Prostate gland (tissue), 2 donors: ENCODE measurements at regions not wholly inside any gene's neighbourhood (a gene's known extent, or its start where the extent isn't known, plus 50 kb on each side); places are given as distances from the start of the nearest gene placed in this dataset.

Experiments
- DNase-seq: peaks from one replicate; pipeline ENCODE4 v3.0.0-alpha.2; 2019; ENCODE audit warnings: low spot score
- H3K27ac ChIP-seq, 2 donors: fragments of 200-600 bp; sonication (generic); 2 replicates each; pipeline ENCODE4 v1.5.1; 2017 to 2019
- H3K27me3 ChIP-seq: fragments of 200-600 bp; sonication (generic); replicated peaks from 2 replicates; pipeline ENCODE4 v1.5.1; 2019; ENCODE audit not compliant: insufficient read depth
- H3K36me3 ChIP-seq, 2 donors: fragments of 200-600 bp; sonication (generic); 1 replicate in 1 of 2; 2 replicates in 1 of 2; pipeline versions ENCODE4 v1.5.1 to v1.8.1; 2017 to 2019
- H3K4me1 ChIP-seq: fragments of 200-600 bp; sonication (generic); replicated peaks from 2 replicates; pipeline ENCODE4 v1.5.1; 2019
- H3K4me3 ChIP-seq, 2 donors: fragments of 200-600 bp; sonication (generic); 2 replicates each; pipeline ENCODE4 v1.5.1; 2017 to 2019
- H3K9me3 ChIP-seq: fragments of 200-600 bp; sonication (generic); 2 replicates; pipeline ENCODE4 v1.5.1; 2017
- POLR2A ChIP-seq: fragments of 450-650 bp; IDR thresholded peaks from one replicate; pipeline ENCODE4 v1.6.1; 2016; ENCODE audit warnings: antibody characterized with exemption, mild to moderate bottlenecking
- POLR2AphosphoS5 ChIP-seq: sonication (generic); formaldehyde crosslinking; IDR thresholded peaks from one replicate; pipeline ENCODE4 v1.6.1; 2017; ENCODE audit warnings: antibody characterized with exemption
- WGBS: methylation state at CpG from one replicate; pipeline ENCODE4 v1.1.5; 2018; 5-methylcytosine and 5-hydroxymethylcytosine counted together
- intact Hi-C: fragments of 100-400 bp; cut with DNase I; formaldehyde crosslinking; loops from one replicate; pipeline ENCODE4 v1.14.2; 2022
- TF ChIP-seq, protein P1 (sequence below), 4 experiments: fragments of 200-600 bp in 2 of 4; fragments of 450-650 bp in 2 of 4; sonication (generic) in 2 of 4; IDR thresholded peaks; 1 replicate in 3 of 4; 2 replicates in 1 of 4; pipeline ENCODE4 v1.5.1; 2016 to 2019; ENCODE audit warnings: antibody characterized with exemption in 4 of 4, mild to moderate bottlenecking in 2 of 4, moderate library complexity in 2 of 4

DNA sequence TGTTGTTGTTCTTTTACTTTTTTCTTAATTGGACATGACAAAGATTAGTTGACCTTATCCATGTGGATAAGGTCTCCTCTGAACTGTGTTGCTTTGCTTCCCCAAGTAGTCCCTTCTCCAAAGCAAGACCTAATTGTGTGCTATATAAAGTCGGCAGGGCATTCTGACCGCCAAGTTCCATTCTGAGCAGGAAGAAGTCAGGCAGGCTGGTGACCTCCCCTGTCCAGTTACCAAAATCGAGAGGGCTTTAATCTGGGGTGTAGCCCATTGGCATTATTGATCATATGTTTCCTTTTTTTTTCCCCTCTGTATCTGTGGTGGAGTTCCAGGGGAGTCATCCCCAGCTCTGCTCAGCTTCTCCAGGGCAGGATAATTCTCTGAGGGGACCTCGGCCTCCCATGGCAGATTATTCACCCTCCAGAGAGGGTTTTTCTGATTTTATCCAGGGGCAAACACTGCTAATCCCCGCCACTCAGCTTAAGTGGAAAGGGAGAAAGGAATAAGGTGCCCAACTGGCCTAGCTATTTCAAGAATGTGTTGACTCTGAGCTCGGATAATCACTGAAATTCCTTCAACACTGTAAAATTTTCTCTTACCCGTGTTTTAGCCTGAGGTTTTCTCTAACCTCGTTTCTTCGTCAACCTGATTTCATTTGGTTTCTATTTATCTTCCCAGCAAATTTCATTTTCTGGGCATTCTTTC, 71.8 kb upstream of the L3MBTL3 start:
- Histone ChIP-seq H3K9me3 (no peaks in the 10 kb centered on the region), H3K27me3 (no peaks in the 10 kb centered on the region), H3K4me1 (no peaks in the 10 kb centered on the region), H3K27ac (no peak overlapping the region), H3K36me3 (no peaks in the 10 kb centered on the region), H3K4me3 (no peak overlapping the region)
- no peak for DNase-seq
- WGBS = 67% methylated on average over 9 of the region's 9 CpGs
- TF ChIP-seq POLR2AphosphoS5 (no peak), POLR2A (no peak)
- TF ChIP-seq, protein P1, sequence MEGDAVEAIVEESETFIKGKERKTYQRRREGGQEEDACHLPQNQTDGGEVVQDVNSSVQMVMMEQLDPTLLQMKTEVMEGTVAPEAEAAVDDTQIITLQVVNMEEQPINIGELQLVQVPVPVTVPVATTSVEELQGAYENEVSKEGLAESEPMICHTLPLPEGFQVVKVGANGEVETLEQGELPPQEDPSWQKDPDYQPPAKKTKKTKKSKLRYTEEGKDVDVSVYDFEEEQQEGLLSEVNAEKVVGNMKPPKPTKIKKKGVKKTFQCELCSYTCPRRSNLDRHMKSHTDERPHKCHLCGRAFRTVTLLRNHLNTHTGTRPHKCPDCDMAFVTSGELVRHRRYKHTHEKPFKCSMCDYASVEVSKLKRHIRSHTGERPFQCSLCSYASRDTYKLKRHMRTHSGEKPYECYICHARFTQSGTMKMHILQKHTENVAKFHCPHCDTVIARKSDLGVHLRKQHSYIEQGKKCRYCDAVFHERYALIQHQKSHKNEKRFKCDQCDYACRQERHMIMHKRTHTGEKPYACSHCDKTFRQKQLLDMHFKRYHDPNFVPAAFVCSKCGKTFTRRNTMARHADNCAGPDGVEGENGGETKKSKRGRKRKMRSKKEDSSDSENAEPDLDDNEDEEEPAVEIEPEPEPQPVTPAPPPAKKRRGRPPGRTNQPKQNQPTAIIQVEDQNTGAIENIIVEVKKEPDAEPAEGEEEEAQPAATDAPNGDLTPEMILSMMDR (IDR thresholded peaks at IDR 0.05) = no peak
- intact Hi-C loops = no loop called here

DNA sequence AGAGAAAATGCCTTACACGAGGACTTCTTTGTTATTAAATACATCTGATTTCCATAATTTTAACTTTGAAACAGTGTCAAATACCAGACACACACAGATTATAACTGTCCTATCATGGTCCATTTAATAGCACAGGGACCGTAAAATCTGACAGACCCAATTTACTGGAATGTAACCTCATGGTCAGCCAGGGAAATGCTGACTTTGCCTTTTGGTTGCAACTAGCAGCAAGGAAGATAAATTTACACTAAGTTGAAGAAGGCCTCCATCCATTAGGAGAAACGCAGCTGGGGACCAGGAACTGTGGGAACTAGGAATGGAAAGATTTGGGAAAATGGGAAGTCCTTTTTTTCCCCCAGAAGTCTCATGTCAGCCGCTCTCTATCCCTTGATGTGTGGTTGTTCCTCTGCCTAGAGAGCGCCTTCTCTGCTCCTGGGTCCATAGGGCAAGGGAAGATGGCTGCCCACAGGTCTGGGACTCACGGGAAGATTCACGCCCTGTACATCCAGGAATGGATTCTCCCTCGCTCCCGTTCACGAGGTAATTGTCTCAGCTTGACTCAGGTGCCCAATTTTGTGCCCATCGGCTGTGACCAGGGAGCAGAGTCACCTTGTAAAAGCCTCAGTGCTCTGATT, 74.6 kb upstream of the L3MBTL3 start:
- Histone ChIP-seq H3K27ac (no peak overlapping the region), H3K4me1 (no peaks in the 10 kb centered on the region), H3K4me3 (no peak overlapping the region), H3K27me3 (no peaks in the 10 kb centered on the region), H3K9me3 (no peaks in the 10 kb centered on the region), H3K36me3 (no peaks in the 10 kb centered on the region)
- intact Hi-C loops = no loop called here
- WGBS = 87% methylated on average over 11 of the region's 11 CpGs
- no peak for DNase-seq
- TF ChIP-seq POLR2AphosphoS5 (no peak), POLR2A (no peak)
- TF ChIP-seq, protein P1 (IDR thresholded peaks at IDR 0.05) = no peak

DNA sequence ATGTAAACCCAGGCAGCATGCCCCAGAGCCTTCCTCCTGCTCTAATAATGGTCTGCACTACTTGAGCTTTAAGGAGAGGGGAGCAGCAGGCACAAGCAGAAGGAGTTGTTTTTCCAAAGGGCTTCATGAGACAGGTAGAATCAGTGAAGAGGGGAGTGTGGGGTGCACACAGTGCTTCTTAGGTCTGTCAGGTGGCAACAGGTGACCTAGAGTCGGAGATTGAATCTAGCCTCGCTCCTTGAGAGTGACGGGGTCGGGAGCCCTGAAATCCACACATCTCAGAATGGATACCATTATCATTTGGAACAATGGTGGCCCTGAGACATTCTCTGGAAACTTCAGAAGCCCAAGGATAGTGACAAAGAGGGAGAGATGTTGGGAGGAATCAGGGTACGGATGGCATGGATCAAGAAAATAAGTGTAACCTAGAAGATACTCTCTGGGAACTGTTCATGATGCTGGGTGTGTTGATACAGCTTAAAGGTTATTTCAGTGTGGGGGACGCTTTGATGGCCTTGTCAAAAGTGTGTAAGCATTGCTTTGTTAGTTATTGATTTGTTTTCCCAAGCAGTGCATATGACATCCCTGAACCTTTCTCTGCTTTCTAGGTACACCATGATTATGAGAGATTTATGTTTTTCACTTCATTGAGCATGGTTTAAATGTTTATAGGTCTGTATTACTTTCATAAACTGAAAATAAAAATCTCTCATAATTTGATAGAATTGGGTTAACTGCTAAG, 77.8 kb upstream of the L3MBTL3 start:
- intact Hi-C loops = no loop called here
- Histone ChIP-seq H3K27me3 (no peaks in the 10 kb centered on the region), H3K4me1 (no peaks in the 10 kb centered on the region), H3K4me3 (no peak overlapping the region), H3K36me3 (no peaks in the 10 kb centered on the region), H3K9me3 (no peaks in the 10 kb centered on the region), H3K27ac (no peak overlapping the region)
- WGBS = 91% methylated on average over 6 of the region's 6 CpGs
- DNase-seq = no peak
- TF ChIP-seq, protein P1 (IDR thresholded peaks at IDR 0.05) = no peak
- TF ChIP-seq POLR2AphosphoS5 (no peak), POLR2A (no peak)

DNA sequence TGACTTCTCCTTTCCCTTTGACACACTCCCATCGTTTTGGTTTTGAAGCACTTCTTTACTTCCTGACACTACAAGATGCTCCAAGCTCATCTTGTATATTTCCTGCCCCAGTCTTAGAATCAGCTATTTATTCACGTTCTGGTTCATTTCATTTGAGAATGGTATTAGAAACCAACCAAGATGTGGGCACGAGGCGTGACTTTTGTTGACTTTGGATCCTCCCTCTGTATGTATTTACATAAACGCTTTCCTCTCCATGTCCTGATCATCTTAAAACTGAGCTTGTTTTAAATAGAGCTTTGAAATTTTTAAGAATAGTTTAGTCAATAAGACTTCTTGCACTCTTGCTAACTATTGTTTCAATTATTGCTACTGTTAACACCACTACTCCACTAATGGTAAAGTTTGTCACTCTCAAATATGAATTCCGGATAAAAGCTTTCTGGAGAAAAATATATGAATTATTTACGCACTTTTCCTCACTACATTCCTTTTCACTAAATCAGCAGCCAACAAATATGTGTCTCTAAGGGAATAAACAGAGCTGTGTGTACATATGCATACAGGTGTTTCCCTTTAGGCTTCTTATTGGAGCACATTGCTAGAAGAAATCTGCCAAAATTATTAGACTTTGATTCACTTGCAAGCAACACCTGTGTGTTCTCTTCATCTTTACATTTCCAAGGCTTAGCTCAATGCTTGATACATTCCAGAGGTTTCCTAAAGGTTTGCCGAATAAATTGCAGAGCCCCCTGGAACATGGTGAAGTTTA, 77.3 kb upstream of the TMEM244 start:
- no peaks in the 10 kb centered on the region for H3K9me3 ChIP-seq
- no peaks in the 10 kb centered on the region for H3K36me3 ChIP-seq
- WGBS = 47% methylated on average over 8 of the region's 8 CpGs
- no peaks in the 10 kb centered on the region for H3K27me3 ChIP-seq
- no peaks in the 10 kb centered on the region for H3K4me1 ChIP-seq
- H3K27ac ChIP-seq = no peak overlapping the region
- DNase-seq = no peak
- H3K4me3 ChIP-seq = no peak overlapping the region
- TF ChIP-seq, protein P1 (IDR thresholded peaks at IDR 0.05) = no peak
- no peak for TF ChIP-seq POLR2A
- peak; percentile 13 for TF ChIP-seq POLR2AphosphoS5
- intact Hi-C loops = no loop called here
